Neural cell (in vitro differentiated cells): ENCODE measurements at regions not wholly inside any gene's neighbourhood (a gene's known extent, or its start where the extent isn't known, plus 50 kb on each side); places are given as distances from the start of the nearest gene placed in this dataset.

Source experiments
- H2AFZ ChIP-seq: fragments of 200-600, 300-800 bp; sonication (generic), shearing (Covaris generic); 2 replicates; pipeline ENCODE4 v1.6.0; 2014; ENCODE audit warnings: low read depth, mild to moderate bottlenecking, antibody characterized with exemption, low read length, moderate library complexity
- H3F3A ChIP-seq: fragments of 200-600 bp; shearing (Covaris generic); 2 replicates; pipeline ENCODE4 v1.6.1; 2016; ENCODE audit warnings: mild to moderate bottlenecking, moderate library complexity, mixed read lengths, antibody characterized with exemption, low read length; ENCODE audit not compliant: insufficient read depth, poor library complexity, severe bottlenecking
- H3K27ac ChIP-seq: fragments of 200-600, 300-800 bp; sonication (generic), shearing (Covaris generic); 2 replicates; pipeline ENCODE4 v1.5.1; 2014; ENCODE audit warnings: mild to moderate bottlenecking, low read length, moderate library complexity
- H3K27me3 ChIP-seq: fragments of 300-800, 200-600 bp; sonication (generic), shearing (Covaris generic); 2 replicates; pipeline ENCODE4 v1.6.0; 2014; ENCODE audit warnings: mild to moderate bottlenecking, low read depth, low read length, moderate library complexity; ENCODE audit not compliant: insufficient read depth
- H3K36me3 ChIP-seq: fragments of 300-800, 200-600 bp; sonication (generic), shearing (Covaris generic); 2 replicates; pipeline ENCODE4 v1.5.1; 2014; ENCODE audit warnings: mild to moderate bottlenecking, antibody characterized with exemption, low read length, moderate library complexity; ENCODE audit not compliant: insufficient read depth
- H3K4me2 ChIP-seq: fragments of 300-800, 200-600 bp; sonication (generic), shearing (Covaris generic); 2 replicates; pipeline ENCODE4 v1.6.0; 2014; ENCODE audit warnings: mild to moderate bottlenecking, low read length
- H3K4me3 ChIP-seq: fragments of 300-800, 200-600 bp; sonication (generic), shearing (Covaris generic); 2 replicates; pipeline ENCODE4 v1.5.1; 2014; ENCODE audit warnings: mild to moderate bottlenecking, low read length, moderate library complexity
- H3K79me2 ChIP-seq: fragments of 200-600 bp; shearing (Covaris generic); replicated peaks from 2 replicates; pipeline ENCODE4 v1.6.0; 2014; ENCODE audit warnings: mild to moderate bottlenecking, low read length, moderate library complexity; ENCODE audit not compliant: insufficient read depth
- H3K9ac ChIP-seq: fragments of 300-800, 200-600 bp; sonication (generic), shearing (Covaris generic); 2 replicates; pipeline ENCODE4 v1.6.1; 2016; ENCODE audit warnings: mild to moderate bottlenecking, low read length, mixed read lengths
- H3K9me2 ChIP-seq: fragments of 200-600 bp; shearing (Covaris generic); 2 replicates; pipeline ENCODE4 v1.6.1; 2016; ENCODE audit warnings: mild to moderate bottlenecking, low read length, mixed read lengths; ENCODE audit not compliant: insufficient read depth
- H3K9me3 ChIP-seq: fragments of 200-600, 300-800 bp; sonication (generic), shearing (Covaris generic); 2 replicates; pipeline ENCODE4 v1.6.1; 2016; ENCODE audit warnings: mild to moderate bottlenecking, mixed run types, low read length, moderate library complexity, mixed read lengths
- H4K20me1 ChIP-seq: fragments of 200-600 bp; shearing (Covaris generic); 2 replicates; pipeline ENCODE4 v1.6.1; 2016; ENCODE audit warnings: mild to moderate bottlenecking, mixed run types; ENCODE audit not compliant: insufficient read depth
- EP300 ChIP-seq: fragments of 450-650 bp; conservative IDR thresholded peaks from 2 replicates; pipeline ENCODE4 v1.6.1; 2014; ENCODE audit warnings: antibody characterized with exemption, mild to moderate bottlenecking, moderate library complexity; ENCODE audit not compliant: poor library complexity, severe bottlenecking
- EZH2 ChIP-seq: fragments of 200-600, 300-800 bp; shearing (Covaris generic), sonication (generic); IDR thresholded peaks from 2 replicates; pipeline ENCODE4 v1.6.1; 2014; ENCODE audit warnings: antibody characterized with exemption, low read length, borderline replicate concordance, mild to moderate bottlenecking; ENCODE audit not compliant: insufficient read depth, poor library complexity, severe bottlenecking
- MXI1 ChIP-seq: fragments of 450-650 bp; conservative IDR thresholded peaks from 2 replicates; pipeline ENCODE4 v1.6.1; 2014; ENCODE audit warnings: antibody characterized with exemption, mild to moderate bottlenecking; ENCODE audit not compliant: poor library complexity, severe bottlenecking
- POLR2AphosphoS5 ChIP-seq: IDR thresholded peaks from 2 replicates; pipeline ENCODE4 v1.6.1; 2012
- RAD21 ChIP-seq: fragments of 450-650 bp; conservative IDR thresholded peaks from 2 replicates; pipeline ENCODE4 v1.6.1; 2014; ENCODE audit warnings: antibody characterized with exemption, mild to moderate bottlenecking, moderate library complexity
- SMC3 ChIP-seq: fragments of 450-650 bp; conservative IDR thresholded peaks from 2 replicates; pipeline ENCODE4 v1.6.1; 2014; ENCODE audit warnings: antibody characterized with exemption, mild to moderate bottlenecking, moderate library complexity; ENCODE audit not compliant: poor library complexity
- TAF1 ChIP-seq: IDR thresholded peaks from 2 replicates; pipeline ENCODE4 v1.6.1; 2012; ENCODE audit warnings: low read depth
- TF ChIP-seq, protein P1 (sequence below): fragments of 450-650 bp; IDR thresholded peaks from 2 replicates; pipeline ENCODE4 v1.5.1; 2014; ENCODE audit warnings: antibody characterized with exemption, mild to moderate bottlenecking, moderate library complexity; ENCODE audit not compliant: poor library complexity, severe bottlenecking
- TF ChIP-seq, protein P2 (sequence below): IDR thresholded peaks from 2 replicates; pipeline ENCODE4 v1.6.1; 2012; ENCODE audit warnings: borderline replicate concordance

GRCh38 chr10:2256241-2256640 is 518.9 kb upstream of the ADARB2 start:
- H3K4me2 ChIP-seq, result no peak overlapping the region
- no peaks in the 10 kb centered on the region for H3K27me3 ChIP-seq
- no peaks in the 10 kb centered on the region for H3F3A ChIP-seq
- H3K79me2 ChIP-seq, result no peaks in the 10 kb centered on the region
- TF ChIP-seq SMC3 (no peak), POLR2AphosphoS5 (no peak), MXI1 (no peak)
- TF ChIP-seq, protein P1, sequence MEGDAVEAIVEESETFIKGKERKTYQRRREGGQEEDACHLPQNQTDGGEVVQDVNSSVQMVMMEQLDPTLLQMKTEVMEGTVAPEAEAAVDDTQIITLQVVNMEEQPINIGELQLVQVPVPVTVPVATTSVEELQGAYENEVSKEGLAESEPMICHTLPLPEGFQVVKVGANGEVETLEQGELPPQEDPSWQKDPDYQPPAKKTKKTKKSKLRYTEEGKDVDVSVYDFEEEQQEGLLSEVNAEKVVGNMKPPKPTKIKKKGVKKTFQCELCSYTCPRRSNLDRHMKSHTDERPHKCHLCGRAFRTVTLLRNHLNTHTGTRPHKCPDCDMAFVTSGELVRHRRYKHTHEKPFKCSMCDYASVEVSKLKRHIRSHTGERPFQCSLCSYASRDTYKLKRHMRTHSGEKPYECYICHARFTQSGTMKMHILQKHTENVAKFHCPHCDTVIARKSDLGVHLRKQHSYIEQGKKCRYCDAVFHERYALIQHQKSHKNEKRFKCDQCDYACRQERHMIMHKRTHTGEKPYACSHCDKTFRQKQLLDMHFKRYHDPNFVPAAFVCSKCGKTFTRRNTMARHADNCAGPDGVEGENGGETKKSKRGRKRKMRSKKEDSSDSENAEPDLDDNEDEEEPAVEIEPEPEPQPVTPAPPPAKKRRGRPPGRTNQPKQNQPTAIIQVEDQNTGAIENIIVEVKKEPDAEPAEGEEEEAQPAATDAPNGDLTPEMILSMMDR, result no peak
- H3K27ac ChIP-seq, result no peak overlapping the region
- no peaks in the 10 kb centered on the region for H3K9me2 ChIP-seq
- H3K36me3 ChIP-seq, result no peaks in the 10 kb centered on the region
- H4K20me1 ChIP-seq, result no peaks in the 10 kb centered on the region
- no peaks in the 10 kb centered on the region for H3K9me3 ChIP-seq
- no peak overlapping the region for H3K4me3 ChIP-seq
- H3K9ac ChIP-seq, result no peak overlapping the region
- H2AFZ ChIP-seq, result no peak overlapping the region

DNA sequence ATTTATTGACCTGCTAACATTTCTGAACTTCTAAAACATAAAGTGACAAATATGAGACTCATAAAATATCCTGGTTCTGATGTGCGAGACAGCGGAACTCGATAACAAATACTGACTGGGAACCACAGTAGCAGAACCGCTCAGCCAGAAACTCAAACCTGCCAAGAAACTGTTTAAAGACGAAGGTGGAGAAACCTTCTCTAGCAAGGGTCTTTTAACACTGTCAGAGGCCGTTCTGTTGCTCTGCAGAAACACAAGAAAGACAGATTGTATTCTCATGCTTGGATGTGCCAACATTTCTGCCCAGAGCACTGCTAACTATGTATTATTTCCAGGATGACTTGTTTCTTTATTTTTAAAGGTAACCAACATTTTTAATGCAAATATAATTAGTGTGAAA is 514.8 kb upstream of the ADARB2 start:
- no peak overlapping the region for H3K4me2 ChIP-seq
- TF ChIP-seq, protein P2, sequence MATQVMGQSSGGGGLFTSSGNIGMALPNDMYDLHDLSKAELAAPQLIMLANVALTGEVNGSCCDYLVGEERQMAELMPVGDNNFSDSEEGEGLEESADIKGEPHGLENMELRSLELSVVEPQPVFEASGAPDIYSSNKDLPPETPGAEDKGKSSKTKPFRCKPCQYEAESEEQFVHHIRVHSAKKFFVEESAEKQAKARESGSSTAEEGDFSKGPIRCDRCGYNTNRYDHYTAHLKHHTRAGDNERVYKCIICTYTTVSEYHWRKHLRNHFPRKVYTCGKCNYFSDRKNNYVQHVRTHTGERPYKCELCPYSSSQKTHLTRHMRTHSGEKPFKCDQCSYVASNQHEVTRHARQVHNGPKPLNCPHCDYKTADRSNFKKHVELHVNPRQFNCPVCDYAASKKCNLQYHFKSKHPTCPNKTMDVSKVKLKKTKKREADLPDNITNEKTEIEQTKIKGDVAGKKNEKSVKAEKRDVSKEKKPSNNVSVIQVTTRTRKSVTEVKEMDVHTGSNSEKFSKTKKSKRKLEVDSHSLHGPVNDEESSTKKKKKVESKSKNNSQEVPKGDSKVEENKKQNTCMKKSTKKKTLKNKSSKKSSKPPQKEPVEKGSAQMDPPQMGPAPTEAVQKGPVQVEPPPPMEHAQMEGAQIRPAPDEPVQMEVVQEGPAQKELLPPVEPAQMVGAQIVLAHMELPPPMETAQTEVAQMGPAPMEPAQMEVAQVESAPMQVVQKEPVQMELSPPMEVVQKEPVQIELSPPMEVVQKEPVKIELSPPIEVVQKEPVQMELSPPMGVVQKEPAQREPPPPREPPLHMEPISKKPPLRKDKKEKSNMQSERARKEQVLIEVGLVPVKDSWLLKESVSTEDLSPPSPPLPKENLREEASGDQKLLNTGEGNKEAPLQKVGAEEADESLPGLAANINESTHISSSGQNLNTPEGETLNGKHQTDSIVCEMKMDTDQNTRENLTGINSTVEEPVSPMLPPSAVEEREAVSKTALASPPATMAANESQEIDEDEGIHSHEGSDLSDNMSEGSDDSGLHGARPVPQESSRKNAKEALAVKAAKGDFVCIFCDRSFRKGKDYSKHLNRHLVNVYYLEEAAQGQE, result no peak
- TF ChIP-seq, protein P1, result no peak
- TF ChIP-seq MXI1 (no peak), EZH2 (no peak), RAD21 (no peak), TAF1 (no peak), SMC3 (no peak), POLR2AphosphoS5 (no peak), EP300 (no peak)
- H3F3A ChIP-seq, result no peaks in the 10 kb centered on the region
- no peak overlapping the region for H3K9ac ChIP-seq
- H3K79me2 ChIP-seq, result no peaks in the 10 kb centered on the region
- H3K9me3 ChIP-seq, result no peaks in the 10 kb centered on the region
- no peaks in the 10 kb centered on the region for H3K36me3 ChIP-seq
- H2AFZ ChIP-seq, result no peak overlapping the region
- H3K9me2 ChIP-seq, result no peaks in the 10 kb centered on the region
- H3K27ac ChIP-seq, result no peak overlapping the region
- H3K4me3 ChIP-seq, result no peak overlapping the region
- H3K27me3 ChIP-seq, result no peaks in the 10 kb centered on the region
- no peaks in the 10 kb centered on the region for H4K20me1 ChIP-seq
